GM12865 (cell line): ENCODE measurements at regions not wholly inside any gene's neighbourhood (a gene's known extent, or its start where the extent isn't known, plus 50 kb on each side); places are given as distances from the start of the nearest gene placed in this dataset.

Experiments
- DNase-seq: peaks from one replicate; pipeline ENCODE4 v3.0.0; 2010; ENCODE audit warnings: low read depth
- H3K4me3 ChIP-seq: 2 replicates; pipeline ENCODE4 v1.5.1; 2011; ENCODE audit warnings: mild to moderate bottlenecking, low read depth, low read length, control low read depth
- TF ChIP-seq, protein P1 (sequence below): IDR thresholded peaks from 2 replicates; pipeline ENCODE4 v1.5.1; 2011; ENCODE audit warnings: low read length, control low read depth, low read depth, inconsistent platforms; ENCODE audit not compliant: insufficient read depth; ENCODE audit errors: missing control alignments

- H3K4me3 ChIP-seq: no peak overlapping the region
- DNase-seq: no peak
- TF ChIP-seq, protein P1, sequence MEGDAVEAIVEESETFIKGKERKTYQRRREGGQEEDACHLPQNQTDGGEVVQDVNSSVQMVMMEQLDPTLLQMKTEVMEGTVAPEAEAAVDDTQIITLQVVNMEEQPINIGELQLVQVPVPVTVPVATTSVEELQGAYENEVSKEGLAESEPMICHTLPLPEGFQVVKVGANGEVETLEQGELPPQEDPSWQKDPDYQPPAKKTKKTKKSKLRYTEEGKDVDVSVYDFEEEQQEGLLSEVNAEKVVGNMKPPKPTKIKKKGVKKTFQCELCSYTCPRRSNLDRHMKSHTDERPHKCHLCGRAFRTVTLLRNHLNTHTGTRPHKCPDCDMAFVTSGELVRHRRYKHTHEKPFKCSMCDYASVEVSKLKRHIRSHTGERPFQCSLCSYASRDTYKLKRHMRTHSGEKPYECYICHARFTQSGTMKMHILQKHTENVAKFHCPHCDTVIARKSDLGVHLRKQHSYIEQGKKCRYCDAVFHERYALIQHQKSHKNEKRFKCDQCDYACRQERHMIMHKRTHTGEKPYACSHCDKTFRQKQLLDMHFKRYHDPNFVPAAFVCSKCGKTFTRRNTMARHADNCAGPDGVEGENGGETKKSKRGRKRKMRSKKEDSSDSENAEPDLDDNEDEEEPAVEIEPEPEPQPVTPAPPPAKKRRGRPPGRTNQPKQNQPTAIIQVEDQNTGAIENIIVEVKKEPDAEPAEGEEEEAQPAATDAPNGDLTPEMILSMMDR: no peak
Measured at GRCh38 chrX:80098038-80098437, 83.5 kb downstream of the TBX22 start.

DNA sequence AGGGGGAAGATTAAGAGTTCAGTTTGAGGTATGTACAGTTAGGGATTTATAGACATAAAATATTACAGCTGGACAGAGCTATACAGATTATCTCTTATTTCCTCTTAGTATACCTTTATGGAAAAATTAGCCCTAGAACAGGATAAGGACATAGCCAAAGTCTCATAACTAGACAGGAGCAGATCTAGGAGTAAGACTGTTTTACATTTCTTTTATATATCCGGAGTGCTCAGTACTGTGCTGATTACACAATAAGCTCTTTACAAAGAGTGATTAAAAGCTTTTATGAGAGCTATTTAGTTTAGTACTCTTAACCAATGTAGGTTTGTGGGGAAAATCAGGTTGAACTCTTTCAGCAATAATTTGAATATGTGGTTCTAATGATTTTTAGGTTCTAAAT lies 105.8 kb downstream of the TBX22 start:
- no peak overlapping the region for H3K4me3 ChIP-seq
- no peak for DNase-seq
- TF ChIP-seq, protein P1: no peak

- DNase-seq: no peak
- no peak overlapping the region for H3K4me3 ChIP-seq
- TF ChIP-seq, protein P1: no peak
Measured at GRCh38 chrX:80138938-80139337, 124.4 kb downstream of the TBX22 start.

GRCh38 chrX:80139564-80139963 lies 125.0 kb downstream of the TBX22 start:
- H3K4me3 ChIP-seq: no peak overlapping the region
- TF ChIP-seq, protein P1: no peak
- DNase-seq: no peak

DNA sequence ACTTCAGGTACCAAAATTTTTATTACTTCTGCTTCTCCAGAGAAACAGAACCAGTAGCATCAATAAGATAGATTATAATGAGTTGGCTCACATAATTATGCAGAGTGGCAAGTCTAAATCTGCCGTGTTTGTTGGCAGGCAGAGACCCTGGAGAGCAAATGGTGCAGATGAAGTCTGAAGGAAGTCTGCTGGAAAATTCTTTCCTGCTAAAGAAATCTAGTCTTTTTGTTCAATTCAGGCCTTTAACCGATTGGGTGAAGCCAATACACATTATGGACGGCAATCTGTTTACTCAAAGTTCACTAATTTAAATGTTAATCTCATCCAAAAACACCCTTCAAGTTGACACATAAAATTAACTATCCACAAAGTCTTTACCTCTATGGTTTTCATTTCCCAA lies 156.0 kb downstream of the TBX22 start:
- TF ChIP-seq, protein P1: no peak

DNA sequence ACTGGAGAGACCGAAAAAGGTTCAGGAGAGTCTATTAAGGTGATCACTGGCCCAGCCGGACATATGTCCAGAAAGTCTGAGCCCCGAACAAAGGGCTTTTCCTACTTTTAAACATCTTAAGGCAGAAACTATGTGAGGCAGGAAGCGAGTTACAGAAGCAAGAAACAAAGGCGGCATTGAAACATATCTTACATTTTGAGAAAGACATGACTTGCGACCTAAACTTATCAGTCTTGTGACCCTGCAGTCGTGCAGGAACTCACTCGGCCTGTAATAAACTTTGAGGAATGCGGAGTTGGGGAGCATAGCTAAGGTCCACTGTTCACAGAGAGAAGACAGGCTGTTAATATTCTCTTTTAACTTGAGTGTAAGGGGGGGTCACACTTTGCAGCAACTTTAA lies 158.7 kb downstream of the TBX22 start:
- no peak overlapping the region for H3K4me3 ChIP-seq
- no peak for DNase-seq
- TF ChIP-seq, protein P1: no peak

More for the DNA sequence above, 156.0 kb downstream of the TBX22 start:
- H3K4me3 ChIP-seq: no peak overlapping the region
- DNase-seq: no peak

DNA sequence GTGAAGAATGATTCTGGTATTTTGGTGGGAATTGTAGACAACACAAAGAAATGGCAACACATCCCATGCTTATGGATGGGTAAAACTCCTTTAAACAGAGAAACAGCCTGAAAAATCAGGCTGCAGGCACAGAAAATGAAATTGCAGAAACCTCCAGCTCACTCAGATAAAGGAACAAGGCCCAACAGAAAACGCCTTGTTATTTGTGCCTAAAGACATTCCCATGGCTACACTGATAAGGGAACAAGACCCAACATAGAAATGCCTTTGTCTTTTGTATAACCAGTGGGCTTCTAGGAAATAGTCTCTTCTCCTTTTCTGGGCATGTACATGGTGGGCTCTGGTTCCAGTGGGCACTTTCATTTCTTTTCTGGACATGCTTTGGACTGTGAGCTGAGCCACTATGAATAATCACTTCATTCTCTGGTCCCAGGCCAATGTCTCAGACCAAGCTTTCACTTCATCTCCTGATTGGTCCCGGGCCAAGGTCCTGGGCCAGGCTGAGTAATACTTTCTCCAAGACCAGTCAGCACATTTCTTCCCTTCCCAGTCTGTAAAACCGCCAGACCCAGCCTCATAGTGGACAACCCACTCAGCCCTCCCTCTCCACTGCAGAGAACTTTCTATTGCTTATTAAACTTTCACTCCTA lies 160.5 kb downstream of the TBX22 start:
- TF ChIP-seq, protein P1: no peak
- no peak for DNase-seq

More for the DNA sequence above, 160.5 kb downstream of the TBX22 start:
- no peak overlapping the region for H3K4me3 ChIP-seq
